SK-N-SH treated with all-trans-retinoic acid at 6 μM for 48 hours (cell line): ENCODE measurements at regions not wholly inside any gene's neighbourhood (a gene's known extent, or its start where the extent isn't known, plus 50 kb on each side); places are given as distances from the start of the nearest gene placed in this dataset.

Experiments used
- ATAC-seq: fragments of 200-7000 bp; cut with Tn5 transposase; 3 replicates; pipeline ENCODE4 v1.9.1; 2020; ENCODE audit warnings: mild to moderate bottlenecking, moderate library complexity
- ARNTL ChIP-seq: fragments of 450-650 bp; formaldehyde crosslinking; IDR thresholded peaks from 2 replicates; pipeline ENCODE4 v1.5.0; 2020; ENCODE audit warnings: low read depth, mild to moderate bottlenecking, moderate library complexity, borderline replicate concordance
- BACH2 ChIP-seq: fragments of 250-450 bp; sonication (Bioruptor Pico); IDR thresholded peaks from 2 replicates; pipeline ENCODE4 v1.9.0; 2021; ENCODE audit warnings: mild to moderate bottlenecking, borderline replicate concordance
- CREB5 ChIP-seq: fragments of 250-450 bp; sonication (Bioruptor Pico); IDR thresholded peaks from 2 replicates; pipeline ENCODE4 v1.5.1; 2020; ENCODE audit warnings: low read depth, mild to moderate bottlenecking, moderate library complexity
- CSDC2 ChIP-seq: fragments of 250-450 bp; sonication (Bioruptor Pico); IDR thresholded peaks from 2 replicates; pipeline ENCODE4 v1.5.0; 2020; ENCODE audit warnings: mild to moderate bottlenecking, moderate library complexity
- ESRRG ChIP-seq: fragments of 250-450 bp; sonication (Bioruptor Pico); IDR thresholded peaks from 2 replicates; pipeline ENCODE4 v1.6.1; 2021; ENCODE audit warnings: mild to moderate bottlenecking
- ISL1 ChIP-seq: fragments of 250-450 bp; sonication (Bioruptor Pico); IDR thresholded peaks from 2 replicates; pipeline ENCODE4 v2.1.2; 2022; ENCODE audit warnings: mild to moderate bottlenecking, moderate library complexity
- OSR1 ChIP-seq: fragments of 250-450 bp; sonication (Bioruptor Pico); IDR thresholded peaks from 2 replicates; pipeline ENCODE4 v1.8.0; 2022; ENCODE audit warnings: moderate library complexity, mild to moderate bottlenecking, inconsistent platforms
- PPARA ChIP-seq: fragments of 250-450 bp; sonication (Bioruptor Pico); IDR thresholded peaks from 2 replicates; pipeline ENCODE4 v1.5.0; 2020; ENCODE audit warnings: mild to moderate bottlenecking, borderline replicate concordance
- RARB ChIP-seq: fragments of 250-450 bp; sonication (Bioruptor Pico); IDR thresholded peaks from 2 replicates; pipeline ENCODE4 v1.8.0; 2021; ENCODE audit warnings: mild to moderate bottlenecking, moderate library complexity
- SNAI2 ChIP-seq: fragments of 250-450 bp; sonication (Bioruptor Pico); IDR thresholded peaks from 2 replicates; pipeline ENCODE4 v1.5.0; 2020; ENCODE audit warnings: mild to moderate bottlenecking, moderate library complexity
- TCF4 ChIP-seq: fragments of 250-450 bp; sonication (Bioruptor Pico); IDR thresholded peaks from 2 replicates; pipeline ENCODE4 v1.8.0; 2021; ENCODE audit warnings: mild to moderate bottlenecking, moderate library complexity, borderline replicate concordance
- TOX ChIP-seq: fragments of 250-450 bp; sonication (Bioruptor Pico); IDR thresholded peaks from 2 replicates; pipeline ENCODE4 v1.8.0; 2021; ENCODE audit warnings: mild to moderate bottlenecking, moderate library complexity, borderline replicate concordance
- TSHZ2 ChIP-seq: fragments of 250-450 bp; sonication (Bioruptor Pico); IDR thresholded peaks from 2 replicates; pipeline ENCODE4 v1.5.0; 2020; ENCODE audit warnings: mild to moderate bottlenecking, moderate library complexity
- ZC3H10 ChIP-seq: fragments of 250-450 bp; sonication (Bioruptor Pico); IDR thresholded peaks from 2 replicates; pipeline ENCODE4 v1.5.1; 2021; ENCODE audit warnings: mild to moderate bottlenecking, moderate library complexity
- ZFP3 ChIP-seq: fragments of 250-450 bp; sonication (Bioruptor Pico); IDR thresholded peaks from 2 replicates; pipeline ENCODE4 v1.5.0; 2020; ENCODE audit warnings: mild to moderate bottlenecking, moderate library complexity
- ZFP30 ChIP-seq: fragments of 450-650 bp; formaldehyde crosslinking; IDR thresholded peaks from 2 replicates; pipeline ENCODE4 v1.5.0; 2022; ENCODE audit warnings: mild to moderate bottlenecking, moderate library complexity
- ZNF565 ChIP-seq: fragments of 450-650 bp; formaldehyde crosslinking; conservative IDR thresholded peaks from 2 replicates; pipeline ENCODE4 v1.5.0; 2020; ENCODE audit warnings: low read depth, mild to moderate bottlenecking, moderate library complexity
- ZNF70 ChIP-seq: fragments of 450-650 bp; formaldehyde crosslinking; IDR thresholded peaks from 2 replicates; pipeline ENCODE4 v1.5.0; 2020; ENCODE audit warnings: mild to moderate bottlenecking, moderate library complexity
- ZNF8 ChIP-seq: fragments of 450-650 bp; formaldehyde crosslinking; IDR thresholded peaks from 2 replicates; pipeline ENCODE4 v1.5.0; 2020; ENCODE audit warnings: mild to moderate bottlenecking, moderate library complexity
- TF ChIP-seq, protein P1 (sequence below): fragments of 250-450 bp; sonication (Bioruptor Pico); IDR thresholded peaks from 2 replicates; pipeline ENCODE4 v1.8.0; 2020; ENCODE audit warnings: mild to moderate bottlenecking, moderate library complexity, borderline replicate concordance
- TF ChIP-seq, protein P2 (sequence below): fragments of 250-450 bp; sonication (Bioruptor Pico); IDR thresholded peaks from 2 replicates; pipeline ENCODE4 v1.8.0; 2021; ENCODE audit warnings: low read depth, mild to moderate bottlenecking, moderate library complexity, borderline replicate concordance

DNA sequence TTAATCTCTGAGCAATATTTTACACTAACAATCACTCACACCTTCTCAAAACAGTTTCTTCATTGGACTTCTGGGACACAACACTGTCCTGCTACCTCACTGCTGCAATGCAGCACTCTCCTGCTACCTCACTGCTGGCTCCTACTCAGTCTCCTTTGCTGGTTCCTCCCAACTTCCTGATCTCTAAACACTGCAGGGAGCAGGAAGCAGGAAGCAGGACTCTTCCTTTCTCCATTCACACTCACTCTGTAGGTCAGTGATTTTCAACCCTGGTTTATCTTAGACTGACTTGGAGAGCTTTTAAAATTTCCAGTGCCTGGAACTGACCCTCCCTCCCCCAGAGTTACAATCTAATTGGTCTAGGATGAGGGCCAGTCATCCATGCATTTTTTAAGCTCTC, 243.4 kb upstream of the RBBP8 start:
- ATAC-seq: no peak
- TF ChIP-seq ZFP30 (CRISPR knock-in tag) (no peak), CREB5 (no peak), CSDC2 (CRISPR knock-in tag) (no peak), ZNF565 (CRISPR knock-in tag) (no peak), SNAI2 (CRISPR knock-in tag) (no peak), TCF4 (CRISPR knock-in tag) (no peak)
- TF ChIP-seq, protein P1, sequence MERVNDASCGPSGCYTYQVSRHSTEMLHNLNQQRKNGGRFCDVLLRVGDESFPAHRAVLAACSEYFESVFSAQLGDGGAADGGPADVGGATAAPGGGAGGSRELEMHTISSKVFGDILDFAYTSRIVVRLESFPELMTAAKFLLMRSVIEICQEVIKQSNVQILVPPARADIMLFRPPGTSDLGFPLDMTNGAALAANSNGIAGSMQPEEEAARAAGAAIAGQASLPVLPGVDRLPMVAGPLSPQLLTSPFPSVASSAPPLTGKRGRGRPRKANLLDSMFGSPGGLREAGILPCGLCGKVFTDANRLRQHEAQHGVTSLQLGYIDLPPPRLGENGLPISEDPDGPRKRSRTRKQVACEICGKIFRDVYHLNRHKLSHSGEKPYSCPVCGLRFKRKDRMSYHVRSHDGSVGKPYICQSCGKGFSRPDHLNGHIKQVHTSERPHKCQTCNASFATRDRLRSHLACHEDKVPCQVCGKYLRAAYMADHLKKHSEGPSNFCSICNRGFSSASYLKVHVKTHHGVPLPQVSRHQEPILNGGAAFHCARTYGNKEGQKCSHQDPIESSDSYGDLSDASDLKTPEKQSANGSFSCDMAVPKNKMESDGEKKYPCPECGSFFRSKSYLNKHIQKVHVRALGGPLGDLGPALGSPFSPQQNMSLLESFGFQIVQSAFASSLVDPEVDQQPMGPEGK (CRISPR knock-in tag): no peak

GRCh38 chr18:22690556-22690955, 242.6 kb upstream of the RBBP8 start:
- no peak for ATAC-seq
- no peak for TF ChIP-seq TSHZ2 (CRISPR knock-in tag)
- TF ChIP-seq ISL1 (CRISPR knock-in tag): no peak
- TF ChIP-seq ZNF565 (CRISPR knock-in tag): no peak
- TF ChIP-seq CSDC2 (CRISPR knock-in tag): no peak
- no peak for TF ChIP-seq ZC3H10
- no peak for TF ChIP-seq TCF4 (CRISPR knock-in tag)
- no peak for TF ChIP-seq OSR1 (CRISPR knock-in tag)
- no peak for TF ChIP-seq ZFP3 (CRISPR knock-in tag)

- no peak for TF ChIP-seq ZFP3 (CRISPR knock-in tag)
- TF ChIP-seq ARNTL (CRISPR knock-in tag): no peak
- no peak for TF ChIP-seq PPARA (CRISPR knock-in tag)
- TF ChIP-seq ISL1 (CRISPR knock-in tag): no peak
- no peak for TF ChIP-seq CREB5
- no peak for TF ChIP-seq ESRRG (CRISPR knock-in tag)
- TF ChIP-seq ZNF70 (CRISPR knock-in tag): no peak
- TF ChIP-seq RARB (CRISPR knock-in tag): no peak
- no peak for TF ChIP-seq CSDC2 (CRISPR knock-in tag)
- TF ChIP-seq ZNF8 (CRISPR knock-in tag): no peak
- TF ChIP-seq BACH2 (CRISPR knock-in tag): no peak
- TF ChIP-seq, protein P2, sequence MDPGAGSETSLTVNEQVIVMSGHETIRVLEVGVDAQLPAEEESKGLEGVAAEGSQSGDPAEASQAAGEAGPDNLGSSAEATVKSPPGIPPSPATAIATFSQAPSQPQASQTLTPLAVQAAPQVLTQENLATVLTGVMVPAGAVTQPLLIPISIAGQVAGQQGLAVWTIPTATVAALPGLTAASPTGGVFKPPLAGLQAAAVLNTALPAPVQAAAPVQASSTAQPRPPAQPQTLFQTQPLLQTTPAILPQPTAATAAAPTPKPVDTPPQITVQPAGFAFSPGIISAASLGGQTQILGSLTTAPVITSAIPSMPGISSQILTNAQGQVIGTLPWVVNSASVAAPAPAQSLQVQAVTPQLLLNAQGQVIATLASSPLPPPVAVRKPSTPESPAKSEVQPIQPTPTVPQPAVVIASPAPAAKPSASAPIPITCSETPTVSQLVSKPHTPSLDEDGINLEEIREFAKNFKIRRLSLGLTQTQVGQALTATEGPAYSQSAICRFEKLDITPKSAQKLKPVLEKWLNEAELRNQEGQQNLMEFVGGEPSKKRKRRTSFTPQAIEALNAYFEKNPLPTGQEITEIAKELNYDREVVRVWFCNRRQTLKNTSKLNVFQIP (CRISPR knock-in tag): no peak
- TF ChIP-seq, protein P1 (CRISPR knock-in tag): no peak
- no peak for TF ChIP-seq TCF4 (CRISPR knock-in tag)
- TF ChIP-seq TOX (CRISPR knock-in tag): no peak
- TF ChIP-seq, all 23 proteins: peak for 0
- no peak for ATAC-seq
Observed at GRCh38 chr18:22691946-22692710, 241.0 kb upstream of the RBBP8 start.
